H1 (cell line): ENCODE measurements at regions not wholly inside any gene's neighbourhood (a gene's known extent, or its start where the extent isn't known, plus 50 kb on each side); places are given as distances from the start of the nearest gene placed in this dataset.

Source experiments
- CTCF ChIA-PET: fragments of 300-600 bp; sonication (Branson Sonifier 250); formaldehyde crosslinking; loops from one replicate; lab custom pipeline; 2021; ENCODE audit not compliant: partially characterized antibody; lab: Charles Lee
- POLR2A ChIA-PET: fragments of 300-600 bp; sonication (Branson Sonifier 250); formaldehyde crosslinking; loops from one replicate; lab custom pipeline; 2021; ENCODE audit warnings: inconsistent platforms; ENCODE audit not compliant: partially characterized antibody; lab: Charles Lee
- DNase-seq, 2 experiments: peaks; one replicate each; pipeline versions ENCODE4 v3.0.0 to v3.0.0-alpha.2; 2010 to 2022; ENCODE audit warnings: low spot score in 2 of 2, low read depth in 1 of 2, mixed read lengths in 1 of 2
- FAIRE-seq: peaks from 2 replicates; lab custom pipeline; 2011; peaks lifted over from hg19 to GRCh38; lab: Jason Lieb, UNC
- H2AFZ ChIP-seq: 2 replicates; pipeline ENCODE4 v1.8.1; 2012; ENCODE audit warnings: low read length, inconsistent platforms
- H2AK5ac ChIP-seq: 2 replicates; pipeline ENCODE4 v1.6.1; 2013; ENCODE audit warnings: low read depth, low read length
- H2BK120ac ChIP-seq: replicated peaks from 2 replicates; pipeline ENCODE3; 2013; ENCODE audit warnings: low read depth, low read length, inconsistent platforms
- H2BK12ac ChIP-seq: 2 replicates; pipeline ENCODE4 v1.6.1; 2013; ENCODE audit warnings: low read depth, low read length
- H2BK15ac ChIP-seq: 2 replicates; pipeline ENCODE4 v1.6.1; 2013; ENCODE audit warnings: low read length
- H2BK20ac ChIP-seq: 2 replicates; pipeline ENCODE4 v1.6.1; 2013; ENCODE audit warnings: low read length
- H2BK5ac ChIP-seq: 2 replicates; pipeline ENCODE4 v1.6.1; 2013; ENCODE audit warnings: low read depth, low read length
- H3K14ac ChIP-seq: 2 replicates; pipeline ENCODE4 v1.6.1; 2013; ENCODE audit warnings: inconsistent platforms; ENCODE audit not compliant: insufficient read length
- H3K18ac ChIP-seq: 2 replicates; pipeline ENCODE4 v1.6.1; 2013; ENCODE audit warnings: low read length; ENCODE audit errors: extremely low read depth
- H3K23ac ChIP-seq: 2 replicates; pipeline ENCODE4 v1.6.1; 2013; ENCODE audit warnings: inconsistent platforms; ENCODE audit not compliant: insufficient read length
- H3K23me2 ChIP-seq: 2 replicates; pipeline ENCODE4 v1.6.1; 2013; ENCODE audit warnings: low read depth, low read length
- H3K27ac ChIP-seq: 2 replicates; pipeline ENCODE4 v1.6.1; 2011; ENCODE audit warnings: low read depth, low read length, inconsistent platforms
- H3K27me3 ChIP-seq, 4 experiments: replicated peaks in 1 of 4; 1 replicate in 1 of 4; 2 replicates in 3 of 4; pipeline versions ENCODE4 v1.6.1 to v1.8.1; 2011 to 2013; ENCODE audit warnings: low read length in 3 of 4, mild to moderate bottlenecking in 3 of 4, inconsistent platforms in 2 of 4, mixed read lengths in 2 of 4, moderate library complexity in 1 of 4; ENCODE audit not compliant: control insufficient read depth in 3 of 4, insufficient read depth in 3 of 4; ENCODE audit errors: extremely low read depth in 1 of 4
- H3K36me3 ChIP-seq, 4 experiments: 2 replicates each; pipeline versions ENCODE4 v1.6.1 to v1.8.1; 2011 to 2013; ENCODE audit warnings: mild to moderate bottlenecking in 4 of 4, low read length in 3 of 4, moderate library complexity in 2 of 4, control low read depth in 1 of 4, inconsistent platforms in 1 of 4; ENCODE audit not compliant: insufficient read depth in 4 of 4, control insufficient read depth in 2 of 4
- H3K4ac ChIP-seq: replicated peaks from 2 replicates; pipeline ENCODE3; 2013; ENCODE audit warnings: low read length, low read depth, mixed read lengths, inconsistent platforms; ENCODE audit not compliant: insufficient read length
- H3K4me1 ChIP-seq, 4 experiments: replicated peaks in 1 of 4; 1 replicate in 1 of 4; 2 replicates in 3 of 4; pipeline versions ENCODE4 v1.6.1 to v1.8.1; 2011 to 2013; ENCODE audit warnings: low read length in 3 of 4, inconsistent platforms in 2 of 4, mixed read lengths in 1 of 4; ENCODE audit not compliant: insufficient read depth in 4 of 4, control insufficient read depth in 3 of 4
- H3K4me2 ChIP-seq, 2 experiments: 2 replicates each; pipeline versions ENCODE4 v1.6.1 to v1.8.1; 2011 to 2013; ENCODE audit warnings: low read depth in 2 of 2, low read length in 2 of 2, control low read depth in 1 of 2, inconsistent platforms in 1 of 2, mild to moderate bottlenecking in 1 of 2; ENCODE audit not compliant: insufficient read depth in 1 of 2
- H3K4me3 ChIP-seq, 4 experiments: fragments of 200-600, 300-600 bp in 1 of 4; sonication (generic), shearing (Covaris generic), sonication (Bioruptor Twin) in 1 of 4; 2 replicates each; pipeline versions ENCODE4 v1.5.1 to v1.8.1; 2011 to 2016; ENCODE audit warnings: low read length in 4 of 4, low read depth in 3 of 4, control low read depth in 2 of 4, inconsistent platforms in 2 of 4, mild to moderate bottlenecking in 2 of 4, mixed read lengths in 1 of 4, moderate library complexity in 1 of 4; ENCODE audit not compliant: insufficient read depth in 2 of 4; ENCODE audit errors: extremely low read depth in 1 of 4
- H3K56ac ChIP-seq: replicated peaks from 2 replicates; pipeline ENCODE3; 2013; ENCODE audit warnings: low read depth, mild to moderate bottlenecking, mixed read lengths, low read length, inconsistent platforms; ENCODE audit not compliant: insufficient read length
- H3K79me1 ChIP-seq: 2 replicates; pipeline ENCODE4 v1.6.1; 2013; ENCODE audit warnings: low read depth, low read length, control low read depth
- H3K79me2 ChIP-seq, 2 experiments: 2 replicates each; pipeline versions ENCODE4 v1.6.1 to v1.8.1; 2012 to 2013; ENCODE audit warnings: low read length in 2 of 2, mild to moderate bottlenecking in 2 of 2, inconsistent platforms in 1 of 2; ENCODE audit not compliant: insufficient read depth in 2 of 2, control insufficient read depth in 1 of 2
- H3K9ac ChIP-seq, 4 experiments: replicated peaks in 1 of 4; 1 replicate in 1 of 4; 2 replicates in 3 of 4; pipeline versions ENCODE4 v1.6.1 to v1.8.1; 2011 to 2013; ENCODE audit warnings: low read depth in 3 of 4, low read length in 3 of 4, control low read depth in 2 of 4, mild to moderate bottlenecking in 2 of 4, moderate library complexity in 2 of 4, inconsistent platforms in 1 of 4; ENCODE audit errors: extremely low read depth in 1 of 4
- H3K9me3 ChIP-seq, 2 experiments: 2 replicates each; pipeline versions ENCODE4 v1.6.1 to v1.8.1; 2012 to 2013; ENCODE audit warnings: mild to moderate bottlenecking in 2 of 2, moderate library complexity in 2 of 2, control low read depth in 1 of 2, inconsistent platforms in 1 of 2, low read depth in 1 of 2, low read length in 1 of 2, mixed read lengths in 1 of 2; ENCODE audit not compliant: insufficient read depth in 2 of 2
- H4K20me1 ChIP-seq, 2 experiments: replicated peaks in 1 of 2; 2 replicates each; pipeline versions ENCODE3 to v1.8.1; 2011 to 2013; ENCODE audit warnings: inconsistent platforms in 2 of 2, low read length in 2 of 2, mild to moderate bottlenecking in 1 of 2; ENCODE audit not compliant: insufficient read depth in 2 of 2, control insufficient read depth in 1 of 2
- H4K5ac ChIP-seq: 2 replicates; pipeline ENCODE4 v1.6.1; 2013; ENCODE audit warnings: low read length, low read depth, mixed read lengths, inconsistent platforms; ENCODE audit not compliant: insufficient read length
- H4K8ac ChIP-seq: 2 replicates; pipeline ENCODE4 v1.8.0; 2013; ENCODE audit warnings: mild to moderate bottlenecking, moderate library complexity, low read length, inconsistent platforms; ENCODE audit not compliant: insufficient read depth; ENCODE audit errors: extremely low read depth
- H4K91ac ChIP-seq: replicated peaks from 2 replicates; pipeline ENCODE3; 2013; ENCODE audit warnings: low read length, mixed read lengths, inconsistent platforms; ENCODE audit not compliant: insufficient read length
- GTF2F1 ChIP-seq: IDR thresholded peaks from 2 replicates; pipeline ENCODE4 v1.6.1; 2012; ENCODE audit warnings: low read depth, low read length, improper control_type of control experiment, borderline replicate concordance
- RAD21 ChIP-seq, 2 experiments: IDR thresholded peaks in 1 of 2; conservative IDR thresholded peaks in 1 of 2; 2 replicates each; pipeline ENCODE4 v1.6.1; 2011; ENCODE audit warnings: low read depth in 2 of 2, low read length in 2 of 2, improper control_type of control experiment in 1 of 2, inconsistent platforms in 1 of 2, mild to moderate bottlenecking in 1 of 2, moderate library complexity in 1 of 2
- WGBS, 2 experiments: shearing (Covaris generic) in 1 of 2; methylation state at CpG; one replicate each; pipeline versions ENCODE4 v1.1.6 to v1.1.7; 2013 to 2015; ENCODE audit warnings: low lambda C conversion rate in 2 of 2, mixed read lengths in 2 of 2, inconsistent platforms in 1 of 2, low coverage in 1 of 2, missing lambda C conversion rate in 1 of 2; ENCODE audit not compliant: insufficient replicate concordance in 2 of 2, insufficient coverage in 1 of 2, insufficient read length in 1 of 2; ENCODE audit errors: extremely low coverage in 1 of 2, missing lambda C conversion rate in 1 of 2; 5-methylcytosine and 5-hydroxymethylcytosine counted together
- TF ChIP-seq, protein P1 (sequence below), 3 experiments: IDR thresholded peaks; 1 replicate in 2 of 3; 2 replicates in 1 of 3; pipeline versions ENCODE4 v1.5.1 to v1.6.1; 2011; ENCODE audit warnings: low read length in 3 of 3, mild to moderate bottlenecking in 3 of 3, inconsistent platforms in 2 of 3, low read depth in 1 of 3, moderate library complexity in 1 of 3; ENCODE audit not compliant: insufficient read depth in 1 of 3; ENCODE audit errors: control extremely low read depth in 1 of 3

DNA sequence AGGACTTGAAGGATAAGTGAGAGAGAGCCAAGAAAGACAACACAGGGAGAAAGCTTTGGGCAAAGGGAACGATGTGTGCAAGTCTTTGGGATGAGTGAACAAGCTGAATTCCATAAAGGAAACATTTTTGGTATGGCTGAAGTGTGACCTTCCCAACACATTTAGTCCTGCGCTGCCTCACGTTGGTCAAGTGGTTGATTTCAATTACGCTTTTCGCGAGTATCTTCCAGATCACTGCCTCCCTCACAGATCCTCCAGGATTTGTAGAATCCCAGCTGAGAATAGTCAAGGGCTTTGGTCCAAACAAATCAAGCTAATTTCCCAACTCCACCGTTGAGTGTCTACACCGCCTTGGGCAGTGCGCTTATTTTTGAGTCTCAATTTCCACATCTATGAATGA is 338.4 kb upstream of the ADAMTS9 start:
- WGBS, 2 experiments, result 86% methylated on average over 9 of the region's 9 CpGs; no CpG with 5 or more reads in 1 of the 2 experiments

More for the DNA sequence above, 338.4 kb upstream of the ADAMTS9 start:
- H3K27me3 ChIP-seq, result no peaks in the 10 kb centered on the region
- H3K9ac ChIP-seq, result no peak overlapping the region
- H3K4ac ChIP-seq, result no peak overlapping the region
- TF ChIP-seq, protein P1, sequence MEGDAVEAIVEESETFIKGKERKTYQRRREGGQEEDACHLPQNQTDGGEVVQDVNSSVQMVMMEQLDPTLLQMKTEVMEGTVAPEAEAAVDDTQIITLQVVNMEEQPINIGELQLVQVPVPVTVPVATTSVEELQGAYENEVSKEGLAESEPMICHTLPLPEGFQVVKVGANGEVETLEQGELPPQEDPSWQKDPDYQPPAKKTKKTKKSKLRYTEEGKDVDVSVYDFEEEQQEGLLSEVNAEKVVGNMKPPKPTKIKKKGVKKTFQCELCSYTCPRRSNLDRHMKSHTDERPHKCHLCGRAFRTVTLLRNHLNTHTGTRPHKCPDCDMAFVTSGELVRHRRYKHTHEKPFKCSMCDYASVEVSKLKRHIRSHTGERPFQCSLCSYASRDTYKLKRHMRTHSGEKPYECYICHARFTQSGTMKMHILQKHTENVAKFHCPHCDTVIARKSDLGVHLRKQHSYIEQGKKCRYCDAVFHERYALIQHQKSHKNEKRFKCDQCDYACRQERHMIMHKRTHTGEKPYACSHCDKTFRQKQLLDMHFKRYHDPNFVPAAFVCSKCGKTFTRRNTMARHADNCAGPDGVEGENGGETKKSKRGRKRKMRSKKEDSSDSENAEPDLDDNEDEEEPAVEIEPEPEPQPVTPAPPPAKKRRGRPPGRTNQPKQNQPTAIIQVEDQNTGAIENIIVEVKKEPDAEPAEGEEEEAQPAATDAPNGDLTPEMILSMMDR (IDR thresholded peaks at IDR 0.05; ENCODE audit: control extremely low read depth in 1 of 3, insufficient read depth in 1 of 3, low read depth in 1 of 3, low read length in 3 of 3), result peak; percentile 33 to 39 (median 34); a peak in 3 of 4 replicates
- TF ChIP-seq RAD21 (IDR thresholded peaks at IDR 0.05 in 1 of 2, conservative IDR thresholded peaks at IDR 0.05 in 1 of 2; ENCODE audit: low read depth in 2 of 2, low read length in 2 of 2), result peak; percentile 65 to 74
- TF ChIP-seq GTF2F1, result no peak
- TF ChIP-seq, all 59 proteins: peak for 2
- Histone ChIP-seq H2BK20ac (peak overlapping the region; percentile 4; the same call in 1 of the 2 replicates), H4K20me1 (no peaks in the 10 kb centered on the region), H2AFZ (no peak overlapping the region), H2AK5ac (no peak overlapping the region), H2BK15ac (no peak overlapping the region), H3K4me3 (no peak overlapping the region), H3K23me2 (no peaks in the 10 kb centered on the region), H2BK120ac (no peak overlapping the region), H3K79me1 (no peaks in the 10 kb centered on the region), H3K79me2 (no peaks in the 10 kb centered on the region), H3K36me3 (no peaks in the 10 kb centered on the region), H2BK12ac (peak overlapping the region; percentile 64; the same call in 1 of the 2 replicates), H4K8ac (no peak overlapping the region), H3K9me3 (no peaks in the 10 kb centered on the region), H3K4me2 (no peak overlapping the region), H3K27ac (no peak overlapping the region), H2BK5ac (no peak overlapping the region), H3K56ac (no peak overlapping the region), H3K23ac (no peak overlapping the region), H4K91ac (no peak overlapping the region), H3K4me1 (peaks cover 0 to 3% (median 1%) of the 10 kb centered on the region in 4 experiments; a peak in 4 of 7 replicates), H3K18ac (peak overlapping the region; percentile 3; the same call in 1 of the 2 replicates), H4K5ac (no peak overlapping the region), H3K14ac (no peak overlapping the region)
- CTCF ChIA-PET, result interaction anchor here (0.7 to 7.8 kb wide), 15 partner anchors 9 to 497 kb away, joined by 3 to 64 read pairs (median 3); no protein-coding TSS in a partner anchor
- FAIRE-seq (peak; percentile 62), DNase-seq (no peak)
- POLR2A ChIA-PET, result interaction anchor here (1.2 kb wide), 1 partner anchor 218 kb away, joined by 3 read pairs; no protein-coding TSS in a partner anchor
